Stimulated activated CD8-positive, alpha-beta memory T cell treated with anti-CD3 and anti-CD28 coated beads, Interleukin-7, amount 100 ng/mL, for 1 hour (primary cell): ENCODE measurements at regions not wholly inside any gene's neighbourhood (a gene's known extent, or its start where the extent isn't known, plus 50 kb on each side); places are given as distances from the start of the nearest gene placed in this dataset.

Source experiments
- DNase-seq, 2 donors: peaks; one replicate each; pipeline ENCODE4 v3.0.0-alpha.2; 2020; ENCODE audit warnings: low read depth in 2 of 2

GRCh38 chr2:226680719-226681118 lies 118.9 kb downstream of the IRS1 start:
- no peak for DNase-seq

DNA sequence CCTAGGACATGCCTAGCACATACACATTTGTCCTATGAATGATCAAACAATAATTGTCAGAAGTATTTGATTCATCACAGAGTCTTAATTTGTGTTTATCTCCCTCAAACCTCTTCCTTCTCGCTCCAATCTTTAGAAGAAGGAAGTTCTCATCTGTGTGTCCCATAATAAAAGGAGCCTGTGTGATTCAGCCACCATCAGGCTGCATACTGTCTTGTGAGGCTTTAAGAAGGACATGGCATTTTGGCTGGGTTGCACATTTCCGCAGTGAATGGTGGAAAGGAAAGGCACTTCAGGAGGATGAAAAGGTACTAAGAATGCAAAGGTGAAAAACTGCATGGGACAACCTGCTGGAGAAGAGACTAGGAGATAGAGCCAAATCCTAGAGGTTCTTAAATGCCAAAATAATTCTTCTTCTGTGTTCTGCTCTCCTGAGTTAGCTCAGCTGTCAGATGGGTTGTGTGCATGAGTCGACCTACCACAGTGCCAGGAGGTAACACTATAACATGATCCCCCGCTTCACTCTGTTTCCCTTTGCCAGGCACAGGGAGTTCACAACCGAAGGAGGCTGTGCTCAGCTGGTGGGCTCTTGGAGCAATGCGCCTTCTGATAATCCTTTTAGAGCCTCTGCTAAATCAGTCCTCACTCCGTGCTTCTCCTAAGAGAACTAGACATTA lies 120.1 kb downstream of the IRS1 start:
- DNase-seq: no peak

GRCh38 chr2:226678422-226678821 lies 121.2 kb downstream of the IRS1 start:
- DNase-seq: no peak

GRCh38 chr2:226677080-226677479 lies 122.5 kb downstream of the IRS1 start:
- DNase-seq: no peak

DNA sequence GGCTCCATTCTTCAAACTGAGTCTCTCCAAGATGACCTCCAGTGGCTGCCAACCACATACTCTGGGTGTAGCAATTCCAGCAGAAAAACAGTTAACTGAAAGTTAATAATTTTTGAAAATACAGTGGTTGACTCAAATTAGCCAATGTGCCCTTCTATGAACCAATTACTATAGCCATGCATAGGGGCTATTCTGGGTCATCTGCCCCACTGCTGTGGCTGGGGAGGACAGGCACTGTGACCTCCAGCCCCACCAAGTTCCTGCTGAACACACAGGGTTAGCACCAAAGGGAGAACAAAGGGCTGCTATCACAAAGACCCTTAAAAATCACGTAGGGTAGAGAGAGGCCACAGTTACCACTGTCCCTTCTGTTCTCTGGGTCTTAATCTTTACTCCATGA lies 123.0 kb downstream of the IRS1 start:
- DNase-seq: no peak

DNA sequence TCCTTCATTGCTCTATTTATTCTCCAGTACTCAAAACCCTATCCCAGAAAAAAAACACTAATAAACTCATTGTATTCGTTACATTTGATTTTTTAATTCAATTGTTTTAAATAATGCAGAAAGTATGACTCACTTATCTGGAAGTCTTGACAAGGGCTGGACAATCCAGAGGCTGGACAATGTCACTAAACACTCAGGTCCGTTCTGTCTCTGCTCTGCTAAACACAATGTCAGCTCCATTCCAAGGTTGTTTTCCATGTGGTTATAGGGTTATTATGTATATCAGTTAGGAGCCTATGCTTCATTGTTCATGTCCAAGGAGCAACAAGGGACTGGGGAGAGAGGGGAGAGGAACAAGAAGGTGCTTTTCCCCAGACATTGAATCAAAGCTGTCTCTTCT lies 125.5 kb downstream of the IRS1 start:
- no peak for DNase-seq

GRCh38 chr2:226673314-226673723 lies 126.3 kb downstream of the IRS1 start:
- DNase-seq: no peak

DNA sequence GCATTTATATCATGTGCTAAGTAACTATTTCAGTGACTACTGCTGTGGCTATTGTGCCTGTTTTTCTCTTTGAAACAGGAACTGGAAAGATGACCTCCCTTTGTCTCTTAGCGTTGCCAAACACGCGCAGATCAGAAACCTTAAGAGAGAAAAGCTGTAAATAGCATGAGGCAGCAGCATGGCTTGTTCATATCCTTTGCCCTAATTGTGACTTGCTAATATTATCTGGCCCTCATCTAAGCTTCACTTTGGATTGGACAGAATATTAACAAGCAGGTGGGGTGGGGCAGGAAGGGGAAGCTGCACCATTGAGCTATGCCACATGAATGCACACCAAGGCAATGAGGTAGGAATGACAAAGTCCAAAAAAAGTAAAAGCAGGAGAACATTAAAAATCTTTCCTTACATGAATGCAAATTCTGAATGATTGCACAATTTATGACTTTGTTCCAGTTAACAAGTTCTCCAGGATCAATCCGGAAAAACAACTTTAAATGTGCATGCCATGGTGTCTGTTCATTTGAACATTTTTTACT lies 128.4 kb downstream of the IRS1 start:
- no peak for DNase-seq

- DNase-seq: no peak
These were observed 129.7 kb downstream of the IRS1 start for GRCh38 chr2:226669905-226670304.

GRCh38 chr2:226669249-226669648 lies 130.4 kb downstream of the IRS1 start:
- DNase-seq: no peak

GRCh38 chr2:226667736-226668135 lies 131.9 kb downstream of the IRS1 start:
- DNase-seq: no peak

GRCh38 chr2:226665306-226665831 lies 134.3 kb downstream of the IRS1 start:
- no peak for DNase-seq

DNA sequence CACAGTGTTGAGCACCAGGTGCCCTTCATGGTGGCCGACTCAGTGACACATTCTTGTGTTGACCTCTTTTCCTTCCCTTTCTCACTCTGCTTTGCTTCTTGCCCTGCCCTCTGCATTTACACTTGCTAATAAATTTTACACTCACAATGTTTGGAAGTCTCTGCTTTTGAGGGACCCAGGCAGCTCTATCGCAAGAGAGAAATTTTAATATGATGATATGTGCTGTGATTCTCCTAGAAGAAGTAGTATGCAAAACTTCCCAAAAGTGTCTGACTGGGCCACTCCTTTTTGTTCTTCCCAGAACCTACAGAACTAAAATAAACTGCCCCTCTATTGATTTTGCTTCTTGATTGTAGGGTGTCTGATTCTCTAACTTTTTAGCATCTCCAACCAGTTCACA lies 135.0 kb downstream of the IRS1 start:
- no peak for DNase-seq

- no peak for DNase-seq
These were observed 135.5 kb downstream of the IRS1 start for GRCh38 chr2:226664140-226664539.

- DNase-seq: no peak
These were observed 137.7 kb downstream of the IRS1 start for GRCh38 chr2:226661789-226662545.

DNA sequence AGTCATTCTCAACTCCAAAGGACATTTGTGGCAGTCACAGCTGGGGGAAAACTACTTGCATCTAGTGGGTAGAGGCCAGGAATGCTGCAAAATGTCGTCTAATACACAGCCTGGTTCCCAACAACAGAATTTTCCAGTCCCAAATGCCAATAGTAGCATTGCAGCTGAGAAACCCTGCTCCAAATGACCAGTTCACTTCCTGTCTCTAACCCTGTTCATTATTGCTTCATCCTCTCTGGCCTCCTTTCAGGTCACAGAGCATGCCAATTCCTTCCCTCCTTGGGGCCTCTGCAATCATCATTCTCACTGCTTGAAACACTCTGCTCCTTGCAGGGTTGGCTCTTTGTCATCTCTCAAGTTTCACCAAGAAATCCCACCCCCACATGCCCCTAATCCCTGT lies 139.1 kb downstream of the IRS1 start:
- no peak for DNase-seq

GRCh38 chr2:226660124-226660523 lies 139.5 kb downstream of the IRS1 start:
- no peak for DNase-seq

DNA sequence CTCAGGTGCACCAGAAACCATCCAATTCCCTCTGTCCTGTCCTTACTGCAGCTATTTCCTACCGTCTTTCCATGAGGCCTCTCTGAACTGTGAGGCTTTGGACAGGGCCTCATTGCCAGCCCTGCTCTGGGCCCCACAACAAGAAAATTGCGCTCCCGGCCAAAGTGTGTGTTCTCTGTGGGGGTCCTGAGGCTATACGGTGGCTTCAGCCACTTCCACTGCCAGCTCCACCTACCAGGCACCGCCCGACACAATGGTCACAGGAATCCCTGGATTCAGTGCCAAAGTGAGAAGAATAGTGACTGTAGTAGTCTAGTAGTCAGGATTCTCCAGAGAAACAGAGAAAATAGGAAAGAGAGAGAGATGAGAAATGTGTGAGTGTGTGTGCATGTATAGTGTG lies 140.2 kb downstream of the IRS1 start:
- no peak for DNase-seq

DNA sequence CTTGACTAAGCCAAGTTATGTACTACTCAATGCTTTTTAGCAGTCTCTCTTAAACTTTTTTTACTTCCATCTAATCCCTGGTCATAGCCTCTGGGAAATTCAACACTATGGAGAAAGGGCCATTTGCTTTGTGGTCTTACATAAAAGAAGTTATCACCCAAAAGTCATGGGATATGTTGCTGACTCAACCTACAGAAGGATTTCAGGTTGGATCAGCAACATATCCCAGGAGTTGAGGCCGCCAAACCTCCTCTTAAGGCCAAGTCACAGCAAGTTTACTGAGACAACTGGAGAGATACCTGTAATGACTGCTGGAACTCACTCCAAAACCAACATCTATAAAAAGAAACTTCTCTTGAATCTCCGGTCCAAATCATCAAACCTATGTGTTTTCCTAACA lies 141.1 kb downstream of the IRS1 start:
- DNase-seq: no peak

DNA sequence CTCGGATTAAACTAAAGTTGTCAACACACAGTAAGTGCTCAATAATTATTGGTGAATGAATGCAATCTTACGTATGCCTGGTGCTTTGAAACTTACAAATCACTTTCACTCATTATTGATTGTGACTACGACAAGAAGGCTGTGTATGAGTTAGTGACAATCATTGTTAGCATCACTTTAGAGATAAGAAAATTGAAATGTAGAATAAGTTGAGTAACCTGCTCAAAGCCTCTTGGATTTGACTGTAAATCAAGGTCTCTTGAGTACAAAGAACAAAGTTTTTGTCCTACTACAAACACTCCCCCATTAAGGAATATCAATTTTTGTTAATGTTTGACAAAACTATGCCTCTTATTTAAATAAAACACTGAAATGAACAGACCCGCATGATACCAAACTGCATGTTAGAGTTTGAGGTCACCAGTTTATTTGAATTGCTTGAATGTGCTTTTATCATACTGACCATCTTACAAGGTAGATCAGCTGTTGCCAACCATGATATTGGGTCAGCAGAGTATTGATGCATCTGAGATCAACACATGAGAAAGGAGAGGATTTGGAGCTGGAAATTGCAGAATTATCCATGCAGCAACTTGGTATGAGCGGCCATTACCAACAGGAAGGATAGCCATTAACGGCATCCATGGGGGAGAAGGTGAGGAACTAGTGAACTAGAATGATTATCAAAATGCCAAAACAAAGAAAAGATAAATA lies 142.1 kb downstream of the IRS1 start:
- no peak for DNase-seq

GRCh38 chr2:226656367-226656766 lies 143.3 kb downstream of the IRS1 start:
- no peak for DNase-seq

- no peak for DNase-seq
These were observed 143.7 kb downstream of the IRS1 start for GRCh38 chr2:226655871-226656270.
